RWPE2 (cell line): ENCODE measurements at regions not wholly inside any gene's neighbourhood (a gene's known extent, or its start where the extent isn't known, plus 50 kb on each side); places are given as distances from the start of the nearest gene placed in this dataset.
"Not testable (repeated sequence)": the region's sequence is repeated elsewhere in the genome, so short reads cannot be mapped to it uniquely, and the experiment has no call there.

Source experiments
- ATAC-seq: fragments of 200-7000 bp; cut with Tn5 transposase; 3 replicates; pipeline ENCODE4 v1.9.1; 2021; ENCODE audit warnings: low read depth
- DNase-seq: peaks from one replicate; pipeline ENCODE4 v3.0.0-alpha.2; 2020; ENCODE audit warnings: low spot score
- H3K27ac ChIP-seq: fragments of 450-650 bp; 2 replicates; pipeline ENCODE4 v1.5.1; 2017; ENCODE audit warnings: mild to moderate bottlenecking; ENCODE audit not compliant: poor library complexity, severe bottlenecking
- H3K27me3 ChIP-seq: fragments of 250-450 bp; sonication (Bioruptor Pico); 2 replicates; pipeline ENCODE4 v1.5.1; 2021; ENCODE audit warnings: mild to moderate bottlenecking, moderate library complexity; ENCODE audit not compliant: insufficient read depth, poor library complexity, severe bottlenecking
- H3K36me3 ChIP-seq: fragments of 250-450 bp; sonication (Bioruptor Pico); 2 replicates; pipeline ENCODE4 v1.5.1; 2020; ENCODE audit warnings: low read depth, mild to moderate bottlenecking, moderate library complexity
- H3K4me1 ChIP-seq: fragments of 250-450 bp; sonication (Bioruptor Pico); 2 replicates; pipeline ENCODE4 v1.5.1; 2021; ENCODE audit warnings: mild to moderate bottlenecking, moderate library complexity; ENCODE audit not compliant: insufficient read depth, poor library complexity, severe bottlenecking
- H3K4me3 ChIP-seq: fragments of 250-450 bp; sonication (Bioruptor Pico); 2 replicates; pipeline ENCODE4 v1.5.1; 2021; ENCODE audit warnings: mild to moderate bottlenecking, moderate library complexity; ENCODE audit not compliant: severe bottlenecking
- H3K9me3 ChIP-seq: fragments of 250-450 bp; sonication (Bioruptor Pico); 2 replicates; pipeline ENCODE4 v1.5.1; 2021; ENCODE audit warnings: mild to moderate bottlenecking, moderate library complexity; ENCODE audit not compliant: severe bottlenecking
- CTCF ChIP-seq: fragments of 450-650 bp; IDR thresholded peaks from one replicate; pipeline ENCODE4 v1.5.1; 2017; ENCODE audit warnings: mild to moderate bottlenecking, moderate library complexity; ENCODE audit not compliant: poor library complexity, severe bottlenecking

- no peak overlapping the region for H3K27ac ChIP-seq
- peaks cover 19% of the 10 kb centered on the region for H3K4me1 ChIP-seq
- ATAC-seq, result no peak
- H3K27me3 ChIP-seq, result no peaks in the 10 kb centered on the region
- no peak for TF ChIP-seq CTCF
- H3K36me3 ChIP-seq, result no peaks in the 10 kb centered on the region
- H3K4me3 ChIP-seq, result no peak overlapping the region
- no peak for DNase-seq
- no peaks in the 10 kb centered on the region for H3K9me3 ChIP-seq
Observed at GRCh38 chr2:242065426-242065825, 195.9 kb downstream of the RTP5 start.

GRCh38 chr2:242069018-242069417 lies 199.5 kb downstream of the RTP5 start:
- Histone ChIP-seq H3K36me3 (no peaks in the 10 kb centered on the region), H3K9me3 (no peaks in the 10 kb centered on the region), H3K4me3 (no peak overlapping the region), H3K27me3 (no peaks in the 10 kb centered on the region), H3K27ac (peak overlapping the region; percentile 24), H3K4me1 (peaks cover 13% of the 10 kb centered on the region)
- no peak for DNase-seq
- no peak for TF ChIP-seq CTCF
- ATAC-seq, result no peak

DNA sequence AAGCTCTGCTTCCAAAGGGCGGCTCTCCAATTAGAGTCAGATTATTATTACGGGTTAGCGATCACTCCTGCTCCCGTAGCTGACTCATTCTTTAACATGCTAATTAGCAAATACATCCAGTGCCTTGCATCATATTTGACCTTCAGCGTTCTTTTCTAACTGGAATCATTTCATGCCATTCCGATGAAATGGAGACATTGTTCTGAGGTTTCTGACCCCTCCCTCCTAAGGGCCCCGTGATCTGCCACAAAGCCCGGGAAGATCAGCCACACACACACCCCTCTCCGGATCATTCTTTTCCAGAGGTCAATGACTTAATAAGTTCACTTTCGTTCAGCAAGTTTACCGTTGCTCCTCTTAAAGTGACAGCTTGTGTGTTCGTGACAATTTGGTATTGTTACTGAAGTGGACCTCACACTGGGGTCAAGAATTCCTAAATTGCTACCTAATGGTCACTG lies 200.4 kb downstream of the RTP5 start:
- not testable (repeated sequence) for H3K36me3 ChIP-seq, H3K27me3 ChIP-seq, H3K4me3 ChIP-seq, DNase-seq, H3K9me3 ChIP-seq
- ATAC-seq, result peak; percentile 96
- H3K27ac ChIP-seq, result peak overlapping the region; percentile 50
- H3K4me1 ChIP-seq, result peaks cover 14% of the 10 kb centered on the region

- ATAC-seq, H3K4me3 ChIP-seq, H3K36me3 ChIP-seq, H3K27me3 ChIP-seq, H3K9me3 ChIP-seq, DNase-seq: not testable (repeated sequence)
- peak overlapping the region; percentile 50 for H3K27ac ChIP-seq
- peaks cover 21% of the 10 kb centered on the region for H3K4me1 ChIP-seq
Observed at GRCh38 chr2:242070726-242071125, 201.2 kb downstream of the RTP5 start.

DNA sequence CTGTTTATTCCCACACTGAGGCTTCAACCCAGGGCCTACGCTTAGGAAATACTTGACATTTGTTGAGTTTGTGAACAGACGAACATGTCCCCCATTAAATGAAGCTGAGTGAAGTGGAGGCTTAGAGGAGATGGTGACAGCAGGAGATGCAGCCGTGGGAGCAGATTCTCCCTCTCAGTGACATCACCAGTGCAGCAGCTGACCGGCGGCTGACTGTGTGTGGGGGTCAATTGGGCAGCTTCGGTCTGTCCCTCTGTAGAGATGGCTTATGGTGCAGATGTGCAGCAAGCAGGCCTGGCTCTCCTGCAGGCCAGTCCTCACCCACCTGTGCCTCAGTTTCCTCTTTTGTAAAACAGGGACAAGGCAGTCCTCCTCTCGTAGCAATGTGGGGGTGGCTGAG lies 201.8 kb downstream of the RTP5 start:
- ATAC-seq, H3K27me3 ChIP-seq, DNase-seq, H3K27ac ChIP-seq, H3K36me3 ChIP-seq, H3K9me3 ChIP-seq, H3K4me3 ChIP-seq: not testable (repeated sequence)
- H3K4me1 ChIP-seq, result peaks cover 26% of the 10 kb centered on the region

- H3K4me1 ChIP-seq, result peaks cover 26% of the 10 kb centered on the region
- H3K27ac ChIP-seq, H3K27me3 ChIP-seq, ATAC-seq, H3K9me3 ChIP-seq, H3K4me3 ChIP-seq, H3K36me3 ChIP-seq, DNase-seq: not testable (repeated sequence)
Observed at GRCh38 chr2:242071936-242072335, 202.4 kb downstream of the RTP5 start.

- no peaks in the 10 kb centered on the region for H3K36me3 ChIP-seq
- no peaks in the 10 kb centered on the region for H3K27me3 ChIP-seq
- TF ChIP-seq CTCF, result no peak
- no peaks in the 10 kb centered on the region for H3K9me3 ChIP-seq
- H3K4me3 ChIP-seq, result no peak overlapping the region
- peak; percentile 36; the same call in 1 of the 3 replicates for ATAC-seq
- H3K27ac ChIP-seq, result no peak overlapping the region
- DNase-seq, result no peak
- H3K4me1 ChIP-seq, result peaks cover 18% of the 10 kb centered on the region
Observed at GRCh38 chr2:242075168-242075567, 205.6 kb downstream of the RTP5 start.
